Testis (tissue), 2 donors: ENCODE measurements at regions not wholly inside any gene's neighbourhood (a gene's known extent, or its start where the extent isn't known, plus 50 kb on each side); places are given as distances from the start of the nearest gene placed in this dataset.

Source experiments
- CTCF ChIP-seq, 3 experiments: fragments of 450-650 bp in 2 of 3; fragments of 200-600 bp in 1 of 3; sonication (generic) in 1 of 3; IDR thresholded peaks; one replicate each; pipeline ENCODE4 v1.5.1; 2016 to 2019; ENCODE audit warnings: antibody characterized with exemption in 3 of 3, mild to moderate bottlenecking in 2 of 3, moderate library complexity in 1 of 3
- POLR2A ChIP-seq: fragments of 450-650 bp; IDR thresholded peaks from one replicate; pipeline ENCODE4 v1.6.1; 2017; ENCODE audit warnings: antibody characterized with exemption, mild to moderate bottlenecking, moderate library complexity

GRCh38 chr10:31586723-31587638, 268.0 kb downstream of the ZEB1 start:
- TF ChIP-seq CTCF (IDR thresholded peaks at IDR 0.05) (no peak), POLR2A (no peak)
